GM04504 (cell line): ENCODE measurements at regions not wholly inside any gene's neighbourhood (a gene's known extent, or its start where the extent isn't known, plus 50 kb on each side); places are given as distances from the start of the nearest gene placed in this dataset.

Experiments used
- DNase-seq: peaks from one replicate; pipeline ENCODE4 v3.0.0-alpha.2; 2012; ENCODE audit warnings: low read depth

GRCh38 chr7:25279705-25280104, 51.4 kb upstream of the NPVF start:
- DNase-seq = no peak

- DNase-seq = no peak
Observed at GRCh38 chr7:25280181-25280580, 51.9 kb upstream of the NPVF start.

- no peak for DNase-seq
Observed at GRCh38 chr7:25282194-25282593, 53.9 kb upstream of the NPVF start.

- DNase-seq = no peak
Observed at GRCh38 chr7:25286756-25287155, 58.5 kb upstream of the NPVF start.

- DNase-seq = no peak
Observed at GRCh38 chr7:25287291-25287690, 59.0 kb upstream of the NPVF start.

GRCh38 chr7:25288556-25289307, 60.4 kb upstream of the NPVF start:
- DNase-seq = no peak

- no peak for DNase-seq
Observed at GRCh38 chr7:25289518-25289917, 61.2 kb upstream of the NPVF start.

- no peak for DNase-seq
Observed at GRCh38 chr7:25294624-25295023, 66.3 kb upstream of the NPVF start.

GRCh38 chr7:25295387-25295786, 67.1 kb upstream of the NPVF start:
- DNase-seq = no peak

GRCh38 chr7:25296086-25296485, 67.8 kb upstream of the NPVF start:
- no peak for DNase-seq

- DNase-seq = no peak
Observed at GRCh38 chr7:25297278-25297677, 69.0 kb upstream of the NPVF start.

GRCh38 chr7:25303281-25304181, 75.2 kb upstream of the NPVF start:
- DNase-seq = no peak

- no peak for DNase-seq
Observed at GRCh38 chr7:25304691-25305090, 76.4 kb upstream of the NPVF start.

- no peak for DNase-seq
Observed at GRCh38 chr7:25305831-25306230, 77.5 kb upstream of the NPVF start.

- DNase-seq = no peak
Observed at GRCh38 chr7:25307624-25308023, 79.3 kb upstream of the NPVF start.

GRCh38 chr7:25308246-25308645, 80.0 kb upstream of the NPVF start:
- DNase-seq = no peak

GRCh38 chr7:25308906-25309705, 80.8 kb upstream of the NPVF start:
- no peak for DNase-seq

GRCh38 chr7:25310896-25311295, 82.6 kb upstream of the NPVF start:
- DNase-seq = no peak

GRCh38 chr7:25311346-25311745, 83.1 kb upstream of the NPVF start:
- DNase-seq = no peak

- DNase-seq = no peak
Observed at GRCh38 chr7:25312968-25313367, 84.7 kb upstream of the NPVF start.

GRCh38 chr7:25313526-25313925, 85.2 kb upstream of the NPVF start:
- no peak for DNase-seq

GRCh38 chr7:25314094-25314730, 85.9 kb upstream of the NPVF start:
- DNase-seq = no peak
